MM.1S (cell line): ENCODE measurements at regions not wholly inside any gene's neighbourhood (a gene's known extent, or its start where the extent isn't known, plus 50 kb on each side); places are given as distances from the start of the nearest gene placed in this dataset.

Experiments used
- EZH2 ChIP-seq: fragments of 300-600 bp; sonication (generic); optimal IDR thresholded peaks from 2 replicates; pipeline ENCODE3; 2017; ENCODE audit warnings: low read depth, mild to moderate bottlenecking, antibody characterized with exemption, low read length, mixed read lengths
- TF ChIP-seq, protein P1 (sequence below): fragments of 300-600 bp; sonication (generic); IDR thresholded peaks from 2 replicates; pipeline ENCODE4 v1.5.1; 2016; ENCODE audit warnings: antibody characterized with exemption, low read length, mixed read lengths

DNA sequence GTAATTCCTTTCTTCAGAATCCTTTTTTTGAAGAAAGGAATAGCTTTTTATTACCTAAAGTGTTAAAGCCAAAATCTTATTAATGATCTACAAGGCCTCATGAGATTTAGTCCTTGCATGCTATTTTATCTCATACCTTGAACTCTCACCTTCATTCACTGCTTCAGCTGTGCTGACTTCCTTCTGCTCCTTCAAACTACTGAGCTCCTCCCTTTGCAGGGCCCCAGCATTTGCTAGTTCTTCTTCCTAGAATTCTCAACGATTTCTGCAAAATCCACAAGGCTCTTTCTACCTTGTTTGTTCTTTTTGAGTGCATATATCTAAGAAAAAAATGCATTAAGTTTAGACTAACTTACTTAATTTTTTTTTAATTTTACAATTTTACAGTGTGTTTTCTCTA is 619.5 kb downstream of the EPHA5 start:
- TF ChIP-seq, protein P1, sequence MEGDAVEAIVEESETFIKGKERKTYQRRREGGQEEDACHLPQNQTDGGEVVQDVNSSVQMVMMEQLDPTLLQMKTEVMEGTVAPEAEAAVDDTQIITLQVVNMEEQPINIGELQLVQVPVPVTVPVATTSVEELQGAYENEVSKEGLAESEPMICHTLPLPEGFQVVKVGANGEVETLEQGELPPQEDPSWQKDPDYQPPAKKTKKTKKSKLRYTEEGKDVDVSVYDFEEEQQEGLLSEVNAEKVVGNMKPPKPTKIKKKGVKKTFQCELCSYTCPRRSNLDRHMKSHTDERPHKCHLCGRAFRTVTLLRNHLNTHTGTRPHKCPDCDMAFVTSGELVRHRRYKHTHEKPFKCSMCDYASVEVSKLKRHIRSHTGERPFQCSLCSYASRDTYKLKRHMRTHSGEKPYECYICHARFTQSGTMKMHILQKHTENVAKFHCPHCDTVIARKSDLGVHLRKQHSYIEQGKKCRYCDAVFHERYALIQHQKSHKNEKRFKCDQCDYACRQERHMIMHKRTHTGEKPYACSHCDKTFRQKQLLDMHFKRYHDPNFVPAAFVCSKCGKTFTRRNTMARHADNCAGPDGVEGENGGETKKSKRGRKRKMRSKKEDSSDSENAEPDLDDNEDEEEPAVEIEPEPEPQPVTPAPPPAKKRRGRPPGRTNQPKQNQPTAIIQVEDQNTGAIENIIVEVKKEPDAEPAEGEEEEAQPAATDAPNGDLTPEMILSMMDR: no peak
- TF ChIP-seq EZH2: no peak
